HEK293 (cell line): ENCODE measurements at regions not wholly inside any gene's neighbourhood (a gene's known extent, or its start where the extent isn't known, plus 50 kb on each side); places are given as distances from the start of the nearest gene placed in this dataset.

Experiments used
- CTCF ChIP-seq: fragments of 450-650 bp; formaldehyde crosslinking; IDR thresholded peaks from 2 replicates; pipeline ENCODE4 v1.5.1; 2016; ENCODE audit warnings: missing biosample characterization, missing genetic modification characterization
- PRDM10 ChIP-seq: fragments of 450-650 bp; formaldehyde crosslinking; IDR thresholded peaks from 2 replicates; pipeline ENCODE4 v1.5.1; 2016; ENCODE audit warnings: missing biosample characterization, missing genetic modification characterization
- SCRT1 ChIP-seq: fragments of 450-650 bp; formaldehyde crosslinking; IDR thresholded peaks from 2 replicates; pipeline ENCODE4 v1.5.1; 2016; ENCODE audit warnings: missing biosample characterization, missing genetic modification characterization, borderline replicate concordance
- SP2 ChIP-seq: fragments of 450-650 bp; formaldehyde crosslinking; IDR thresholded peaks from 2 replicates; pipeline ENCODE4 v1.5.1; 2016; ENCODE audit warnings: missing biosample characterization, missing genetic modification characterization
- TRIM28 ChIP-seq: IDR thresholded peaks from 2 replicates; pipeline ENCODE4 v1.6.1; 2011; ENCODE audit warnings: low read length, control low read depth, borderline replicate concordance
- ZBTB1 ChIP-seq: fragments of 450-650 bp; formaldehyde crosslinking; IDR thresholded peaks from 2 replicates; pipeline ENCODE4 v1.5.1; 2016; ENCODE audit warnings: missing biosample characterization, missing genetic modification characterization
- ZBTB21 ChIP-seq: fragments of 450-650 bp; formaldehyde crosslinking; IDR thresholded peaks from 2 replicates; pipeline ENCODE4 v1.5.1; 2017; ENCODE audit warnings: missing biosample characterization, missing genetic modification characterization
- ZNF121 ChIP-seq: fragments of 450-650 bp; formaldehyde crosslinking; IDR thresholded peaks from 2 replicates; pipeline ENCODE4 v1.5.1; 2016; ENCODE audit warnings: missing biosample characterization, missing genetic modification characterization
- ZNF223 ChIP-seq: fragments of 450-650 bp; formaldehyde crosslinking; IDR thresholded peaks from 2 replicates; pipeline ENCODE4 v1.5.1; 2016; ENCODE audit warnings: missing biosample characterization, missing genetic modification characterization
- ZNF501 ChIP-seq: fragments of 450-650 bp; formaldehyde crosslinking; IDR thresholded peaks from 2 replicates; pipeline ENCODE4 v1.5.1; 2016; ENCODE audit warnings: missing biosample characterization, missing genetic modification characterization
- ZNF639 ChIP-seq: fragments of 450-650 bp; formaldehyde crosslinking; IDR thresholded peaks from 2 replicates; pipeline ENCODE4 v1.5.1; 2016; ENCODE audit warnings: missing biosample characterization, missing genetic modification characterization
- ZNF654 ChIP-seq: fragments of 450-650 bp; formaldehyde crosslinking; IDR thresholded peaks from 2 replicates; pipeline ENCODE4 v1.5.1; 2016; ENCODE audit warnings: low read depth, missing biosample characterization, missing genetic modification characterization
- ZNF768 ChIP-seq: fragments of 450-650 bp; formaldehyde crosslinking; IDR thresholded peaks from 2 replicates; pipeline ENCODE4 v1.5.1; 2018; ENCODE audit warnings: missing biosample characterization, mild to moderate bottlenecking, missing genetic modification characterization
- ZNF776 ChIP-seq: fragments of 450-650 bp; formaldehyde crosslinking; IDR thresholded peaks from 2 replicates; pipeline ENCODE4 v1.5.0; 2017; ENCODE audit warnings: missing biosample characterization, missing genetic modification characterization, borderline replicate concordance

- TF ChIP-seq ZBTB1 (tag by site-specific recombination), result no peak
- no peak for TF ChIP-seq ZNF639 (tag by site-specific recombination)
- TF ChIP-seq ZNF223, result no peak
- TF ChIP-seq CTCF (tag by site-specific recombination), result no peak
- no peak for TF ChIP-seq SCRT1 (tag by site-specific recombination)
- TF ChIP-seq ZNF768, result no peak
- TF ChIP-seq ZNF501 (tag by site-specific recombination), result no peak
- no peak for TF ChIP-seq PRDM10 (tag by site-specific recombination)
- TF ChIP-seq ZBTB21 (tag by site-specific recombination), result no peak
- TF ChIP-seq ZNF654 (tag by site-specific recombination), result no peak
- TF ChIP-seq ZNF776, result no peak
- no peak for TF ChIP-seq ZNF121 (tag by site-specific recombination)
- TF ChIP-seq SP2, result no peak
- no peak for TF ChIP-seq TRIM28
These were observed 394.2 kb downstream of the EDEM1 start for GRCh38 chr3:5581743-5582142.
